HUES6 (cell line): ENCODE measurements at regions not wholly inside any gene's neighbourhood (a gene's known extent, or its start where the extent isn't known, plus 50 kb on each side); places are given as distances from the start of the nearest gene placed in this dataset.

Experiments used
- H3K27ac ChIP-seq: 2 replicates; pipeline ENCODE4 v1.7.0; 2013; ENCODE audit warnings: low read depth, mild to moderate bottlenecking, low read length, inconsistent platforms
- H3K27me3 ChIP-seq: 2 replicates; pipeline ENCODE4 v1.6.1; 2013; ENCODE audit warnings: low read length; ENCODE audit not compliant: control insufficient read depth, insufficient read depth
- H3K36me3 ChIP-seq: 2 replicates; pipeline ENCODE4 v1.6.1; 2013; ENCODE audit warnings: low read length; ENCODE audit not compliant: control insufficient read depth, insufficient read depth
- H3K4me1 ChIP-seq: 2 replicates; pipeline ENCODE4 v1.6.1; 2013; ENCODE audit warnings: low read length; ENCODE audit not compliant: control insufficient read depth, insufficient read depth
- H3K4me3 ChIP-seq: 2 replicates; pipeline ENCODE4 v1.5.1; 2013; ENCODE audit warnings: low read depth, low read length
- H3K9ac ChIP-seq: one replicate; pipeline ENCODE4 v1.6.1; 2013; ENCODE audit warnings: mild to moderate bottlenecking, low read length
- H3K9me3 ChIP-seq: 2 replicates; pipeline ENCODE4 v1.6.1; 2013; ENCODE audit warnings: low read depth, low read length; ENCODE audit not compliant: control insufficient read depth, insufficient read depth

DNA sequence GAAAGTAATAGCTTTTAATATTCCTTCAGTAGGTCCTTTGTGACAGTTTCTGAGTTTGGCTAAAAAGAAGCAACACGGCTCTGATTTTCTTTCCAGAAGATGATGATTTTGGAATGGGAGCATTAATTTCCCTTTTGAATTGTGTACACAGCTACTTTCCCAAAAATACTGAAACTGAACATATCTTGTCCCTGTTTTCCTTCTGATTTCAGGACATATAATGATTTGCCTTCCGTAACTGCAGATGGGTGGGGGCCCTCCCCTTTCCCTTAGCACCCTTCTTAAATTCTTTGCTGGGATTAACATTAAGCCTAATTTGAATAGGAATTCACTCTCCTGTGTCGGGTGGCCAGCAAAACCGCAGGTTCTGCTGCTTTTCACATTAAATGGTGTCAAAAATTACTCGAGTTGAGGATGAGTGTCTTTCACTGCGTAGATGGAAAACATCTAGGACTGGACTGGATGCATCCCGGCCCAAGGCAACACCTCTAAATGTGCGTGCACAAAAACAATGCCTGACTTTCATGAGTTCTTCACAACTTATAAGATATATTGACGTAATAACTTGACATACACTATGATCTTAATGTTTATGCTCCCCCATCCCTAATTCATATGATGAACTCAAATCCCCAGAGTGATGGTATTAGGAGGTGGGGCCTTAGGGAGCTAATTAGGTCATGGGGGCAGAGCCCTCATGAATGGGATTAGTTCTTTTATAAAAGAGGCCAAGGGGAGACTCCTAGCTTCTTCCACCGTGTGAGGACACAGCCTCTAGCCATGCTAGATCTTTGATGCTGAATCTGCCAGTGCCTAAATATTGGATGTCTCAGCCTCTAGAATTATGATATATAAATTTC lies 158.1 kb downstream of the AEBP2 start:
- Histone ChIP-seq H3K4me1 (peaks cover 14% of the 10 kb centered on the region), H3K27me3 (no peaks in the 10 kb centered on the region), H3K4me3 (no peak overlapping the region; the same call in 1 of the 2 replicates), H3K9ac (no peak overlapping the region), H3K36me3 (no peaks in the 10 kb centered on the region), H3K9me3 (no peaks in the 10 kb centered on the region), H3K27ac (no peak overlapping the region)

GRCh38 chr12:19605720-19606119 lies 166.4 kb downstream of the AEBP2 start:
- Histone ChIP-seq H3K9me3 (no peaks in the 10 kb centered on the region), H3K27ac (no peak overlapping the region), H3K27me3 (no peaks in the 10 kb centered on the region), H3K4me3 (no peak overlapping the region), H3K36me3 (no peaks in the 10 kb centered on the region), H3K4me1 (no peaks in the 10 kb centered on the region), H3K9ac (no peak overlapping the region)

- Histone ChIP-seq H3K4me1 (no peaks in the 10 kb centered on the region), H3K4me3 (no peak overlapping the region), H3K9ac (no peak overlapping the region), H3K27ac (no peak overlapping the region), H3K27me3 (no peaks in the 10 kb centered on the region), H3K9me3 (peaks cover 5% of the 10 kb centered on the region; the same call in 1 of the 2 replicates), H3K36me3 (no peaks in the 10 kb centered on the region)
Observed at GRCh38 chr12:19608039-19608438, 168.7 kb downstream of the AEBP2 start.

DNA sequence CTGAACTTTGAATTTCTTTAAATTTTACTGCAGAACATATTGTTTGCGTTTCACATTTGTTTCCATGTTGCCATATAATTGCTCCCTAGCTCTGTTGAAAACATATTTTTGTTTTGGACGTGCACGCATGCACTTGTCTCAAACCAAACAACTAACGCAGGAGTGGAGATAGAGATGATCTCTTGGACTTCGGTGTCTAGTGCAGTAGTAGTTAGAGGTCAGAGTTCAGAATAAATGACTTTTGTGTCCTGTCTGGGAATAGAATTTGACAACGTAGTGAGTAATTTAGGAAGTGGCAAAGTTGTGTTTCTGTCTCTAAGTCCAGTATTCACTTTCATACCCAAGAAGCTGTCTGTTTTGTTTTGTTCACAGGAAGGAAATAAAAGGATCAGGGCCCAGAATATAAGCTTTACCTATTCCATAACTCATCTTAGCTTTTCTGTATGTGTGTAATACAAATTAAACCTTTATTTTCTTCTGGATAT lies 173.8 kb downstream of the AEBP2 start:
- Histone ChIP-seq H3K4me3 (no peak overlapping the region), H3K9ac (no peak overlapping the region), H3K27ac (no peak overlapping the region), H3K27me3 (no peaks in the 10 kb centered on the region), H3K36me3 (no peaks in the 10 kb centered on the region), H3K9me3 (peaks cover 5% of the 10 kb centered on the region; the same call in 1 of the 2 replicates), H3K4me1 (peaks cover 8% of the 10 kb centered on the region; the same call in 1 of the 2 replicates)

DNA sequence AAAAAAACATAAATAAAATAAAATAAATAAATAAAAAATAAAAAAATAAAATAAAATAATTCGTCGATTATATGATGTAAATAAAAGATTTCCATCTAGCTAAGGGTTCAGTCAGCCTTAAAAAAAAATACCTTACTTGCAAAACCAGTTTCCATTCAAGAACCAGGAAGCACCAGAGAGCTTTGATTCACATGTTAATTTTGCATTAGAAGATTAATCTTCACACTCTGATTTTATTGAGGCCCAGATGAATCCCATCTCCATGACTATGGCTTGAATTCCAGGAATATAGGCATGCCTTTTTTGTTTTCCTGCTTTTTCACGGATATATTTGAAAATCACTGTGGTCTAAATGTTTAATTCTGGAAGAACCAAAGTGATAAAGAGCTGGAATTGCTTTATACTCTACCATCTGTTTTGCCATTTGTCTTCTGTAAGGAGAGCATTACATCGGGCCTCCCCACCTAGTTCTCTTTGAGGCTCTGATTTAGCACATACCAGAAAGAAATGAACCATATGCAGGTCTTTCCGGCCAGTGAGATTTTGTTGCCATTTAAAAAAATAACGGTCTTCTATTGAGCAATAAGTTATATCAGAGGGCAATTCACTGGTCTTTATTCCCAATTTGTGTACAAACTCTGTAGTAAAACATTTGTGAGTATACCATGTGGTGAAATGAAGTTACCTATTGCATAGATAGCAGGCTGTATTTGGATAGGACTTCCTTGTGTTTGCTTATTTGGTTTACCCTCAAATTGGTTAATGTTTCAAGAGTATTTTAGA lies 175.5 kb downstream of the AEBP2 start:
- Histone ChIP-seq H3K4me1 (peaks cover 8% of the 10 kb centered on the region; the same call in 1 of the 2 replicates), H3K9me3 (peaks cover 5% of the 10 kb centered on the region; the same call in 1 of the 2 replicates), H3K27me3 (no peaks in the 10 kb centered on the region), H3K36me3 (no peaks in the 10 kb centered on the region), H3K9ac (no peak overlapping the region), H3K27ac (no peak overlapping the region; the same call in 1 of the 2 replicates), H3K4me3 (no peak overlapping the region)

DNA sequence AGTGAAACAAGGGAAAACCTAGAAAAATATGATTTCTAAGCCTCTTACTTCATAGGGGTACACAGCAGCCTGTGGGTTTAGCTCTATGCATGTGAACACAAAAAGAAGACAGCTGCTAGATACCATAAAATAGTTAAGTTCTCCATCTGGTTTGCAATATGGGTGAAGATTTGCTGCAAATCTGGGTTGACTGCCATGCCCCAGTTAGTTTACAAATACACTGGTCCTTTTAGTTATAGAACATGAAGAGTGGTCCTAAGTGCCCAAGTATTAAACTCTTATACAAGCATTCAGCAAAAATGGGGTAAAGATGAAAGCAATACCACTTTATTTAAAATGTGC lies 176.1 kb downstream of the AEBP2 start:
- no peaks in the 10 kb centered on the region for H3K27me3 ChIP-seq
- peaks cover 5% of the 10 kb centered on the region; the same call in 1 of the 2 replicates for H3K9me3 ChIP-seq
- no peak overlapping the region for H3K27ac ChIP-seq
- H3K9ac ChIP-seq = no peak overlapping the region
- H3K4me1 ChIP-seq = peaks cover 8% of the 10 kb centered on the region; the same call in 1 of the 2 replicates
- H3K4me3 ChIP-seq = no peak overlapping the region
- H3K36me3 ChIP-seq = no peaks in the 10 kb centered on the region

GRCh38 chr12:19616781-19617180 lies 177.5 kb downstream of the AEBP2 start:
- no peaks in the 10 kb centered on the region for H3K36me3 ChIP-seq
- peaks cover 8% of the 10 kb centered on the region; the same call in 1 of the 2 replicates for H3K4me1 ChIP-seq
- no peaks in the 10 kb centered on the region for H3K27me3 ChIP-seq
- H3K9ac ChIP-seq = no peak overlapping the region
- H3K27ac ChIP-seq = no peak overlapping the region
- H3K9me3 ChIP-seq = no peaks in the 10 kb centered on the region
- no peak overlapping the region for H3K4me3 ChIP-seq

DNA sequence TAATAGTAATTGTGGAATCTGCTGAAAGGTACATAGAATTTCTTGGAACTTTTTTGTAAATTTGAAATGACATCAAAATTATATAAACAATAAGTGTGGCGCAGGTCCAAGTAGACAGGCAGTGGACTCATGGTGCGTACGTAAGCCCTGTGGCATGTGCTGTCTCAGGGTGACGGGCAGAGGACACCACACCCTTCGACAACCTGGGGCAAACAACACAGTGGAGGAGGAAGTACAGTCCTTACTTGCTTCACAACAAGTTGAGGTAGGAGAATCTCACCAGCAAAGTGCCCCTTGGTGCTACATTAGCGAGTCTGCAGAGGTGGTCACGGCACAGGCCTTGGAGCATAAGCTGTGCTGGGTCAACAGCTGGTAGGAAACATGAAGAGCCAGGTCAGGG lies 180.9 kb downstream of the AEBP2 start:
- Histone ChIP-seq H3K27ac (no peak overlapping the region), H3K9me3 (no peaks in the 10 kb centered on the region), H3K4me1 (peaks cover 2% of the 10 kb centered on the region; the same call in 1 of the 2 replicates), H3K9ac (no peak overlapping the region), H3K36me3 (no peaks in the 10 kb centered on the region), H3K27me3 (no peaks in the 10 kb centered on the region), H3K4me3 (no peak overlapping the region)

DNA sequence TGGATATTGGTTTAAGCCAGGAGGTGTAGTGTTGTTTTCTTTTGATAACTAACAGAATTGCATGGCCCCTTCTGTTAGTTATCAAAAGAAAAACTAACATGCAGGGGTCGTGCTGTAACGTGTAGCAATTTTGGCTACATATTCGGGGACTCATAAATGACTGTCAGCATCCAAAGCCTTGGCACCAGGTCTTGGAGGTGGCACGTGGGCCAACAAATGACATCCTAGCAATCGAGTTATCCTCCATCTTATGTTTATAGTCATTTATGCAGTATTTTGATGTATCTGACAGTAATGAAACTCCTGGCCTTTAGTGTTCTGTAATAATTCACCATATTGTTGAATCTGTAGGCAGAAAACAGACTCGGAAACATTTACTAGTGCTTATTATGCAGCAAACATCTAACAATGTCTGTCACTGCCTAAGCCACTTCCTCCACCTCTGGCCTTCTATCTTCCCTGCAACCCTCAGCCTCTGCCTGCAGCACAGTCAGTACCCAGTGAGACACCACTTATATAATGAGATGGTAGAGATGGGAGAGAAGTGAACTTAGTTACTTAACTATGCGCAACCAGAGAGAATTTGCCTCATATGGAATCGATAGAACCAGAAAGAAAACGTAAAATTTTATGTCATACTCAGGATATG lies 184.6 kb downstream of the AEBP2 start:
- no peaks in the 10 kb centered on the region for H3K36me3 ChIP-seq
- no peaks in the 10 kb centered on the region for H3K27me3 ChIP-seq
- no peak overlapping the region for H3K9ac ChIP-seq
- H3K4me3 ChIP-seq = no peak overlapping the region
- no peaks in the 10 kb centered on the region for H3K9me3 ChIP-seq
- no peak overlapping the region for H3K27ac ChIP-seq
- no peaks in the 10 kb centered on the region for H3K4me1 ChIP-seq

DNA sequence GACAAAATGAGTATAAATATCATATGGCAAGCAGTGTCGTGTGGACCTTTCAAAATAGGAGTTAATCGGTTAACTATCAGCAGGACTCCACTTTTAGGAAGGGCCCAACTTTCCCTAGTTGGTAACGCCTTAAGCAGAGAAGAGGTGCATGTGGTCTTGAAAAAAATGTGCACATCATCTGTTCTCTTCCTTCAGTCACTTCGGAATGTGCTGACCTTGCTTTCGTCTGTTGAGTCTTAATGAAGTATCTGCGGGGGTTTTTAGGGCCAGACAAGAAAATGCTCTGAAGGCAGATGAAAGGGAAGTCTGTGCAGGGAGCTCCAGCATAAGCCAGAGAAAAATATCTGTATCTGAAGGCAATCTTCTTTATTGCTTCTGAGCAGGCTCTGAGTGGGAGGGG lies 185.2 kb downstream of the AEBP2 start:
- Histone ChIP-seq H3K9ac (no peak overlapping the region), H3K4me3 (no peak overlapping the region), H3K27me3 (no peaks in the 10 kb centered on the region), H3K27ac (no peak overlapping the region), H3K4me1 (no peaks in the 10 kb centered on the region), H3K9me3 (no peaks in the 10 kb centered on the region), H3K36me3 (no peaks in the 10 kb centered on the region)
